ENCODE measurements at regions not wholly inside any gene's neighbourhood (a gene's known extent, or its start where the extent isn't known, plus 50 kb on each side); places are given as distances from the start of the nearest gene placed in this dataset.
"Not testable (repeated sequence)": the region's sequence is repeated elsewhere in the genome, so short reads cannot be mapped to it uniquely, and the experiment has no call there.

DNA sequence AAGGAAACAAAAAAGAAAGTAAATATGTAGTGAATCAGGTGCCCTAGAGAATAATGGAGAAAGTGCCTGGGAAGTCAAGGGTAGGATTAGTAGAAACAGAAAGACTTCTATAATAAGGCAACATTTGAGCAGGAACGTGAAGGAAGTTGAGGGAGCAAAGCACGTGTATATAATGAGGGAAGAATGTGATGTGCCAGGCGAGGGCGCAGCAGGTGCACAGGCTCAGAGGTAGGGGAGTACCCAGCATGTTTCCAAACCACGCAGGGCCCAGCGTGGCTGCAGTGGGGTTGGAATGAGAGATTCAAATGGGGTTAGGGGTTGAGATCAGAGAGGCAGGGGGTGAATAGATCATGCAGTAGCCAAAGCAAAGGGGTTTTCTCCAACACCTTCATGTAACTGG is 91.9 kb upstream of the VGLL4 start:
- intact Hi-C loops (cut with DNase I; ENCODE audit: low total_unique reads), result no loop called here
- WGBS, 5 donors, result 62 to 78% (median 70%) methylated on average over 6 of the region's 6 CpGs
- H3K9me3 ChIP-seq, result no peaks in the 10 kb centered on the region
- no peaks in the 10 kb centered on the region for H3K36me3 ChIP-seq
- no peak for TF ChIP-seq POLR2A (IDR thresholded peaks at IDR 0.05)
- TF ChIP-seq, protein P1, sequence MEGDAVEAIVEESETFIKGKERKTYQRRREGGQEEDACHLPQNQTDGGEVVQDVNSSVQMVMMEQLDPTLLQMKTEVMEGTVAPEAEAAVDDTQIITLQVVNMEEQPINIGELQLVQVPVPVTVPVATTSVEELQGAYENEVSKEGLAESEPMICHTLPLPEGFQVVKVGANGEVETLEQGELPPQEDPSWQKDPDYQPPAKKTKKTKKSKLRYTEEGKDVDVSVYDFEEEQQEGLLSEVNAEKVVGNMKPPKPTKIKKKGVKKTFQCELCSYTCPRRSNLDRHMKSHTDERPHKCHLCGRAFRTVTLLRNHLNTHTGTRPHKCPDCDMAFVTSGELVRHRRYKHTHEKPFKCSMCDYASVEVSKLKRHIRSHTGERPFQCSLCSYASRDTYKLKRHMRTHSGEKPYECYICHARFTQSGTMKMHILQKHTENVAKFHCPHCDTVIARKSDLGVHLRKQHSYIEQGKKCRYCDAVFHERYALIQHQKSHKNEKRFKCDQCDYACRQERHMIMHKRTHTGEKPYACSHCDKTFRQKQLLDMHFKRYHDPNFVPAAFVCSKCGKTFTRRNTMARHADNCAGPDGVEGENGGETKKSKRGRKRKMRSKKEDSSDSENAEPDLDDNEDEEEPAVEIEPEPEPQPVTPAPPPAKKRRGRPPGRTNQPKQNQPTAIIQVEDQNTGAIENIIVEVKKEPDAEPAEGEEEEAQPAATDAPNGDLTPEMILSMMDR (IDR thresholded peaks at IDR 0.05 in 8 of 11, conservative IDR thresholded peaks at IDR 0.05 in 3 of 11), result no peak
- TF ChIP-seq POLR2AphosphoS5 (IDR thresholded peaks at IDR 0.05), result no peak
- no peak overlapping the region for H3K27ac ChIP-seq
- DNase-seq, result no peak
- H3K4me3 ChIP-seq, result no peak overlapping the region
- no peaks in the 10 kb centered on the region for H3K4me1 ChIP-seq
- peaks cover 0 to under 1% (median 0%) of the 10 kb centered on the region in 7 donors for H3K27me3 ChIP-seq (replicated peaks in 1 of 7)

DNA sequence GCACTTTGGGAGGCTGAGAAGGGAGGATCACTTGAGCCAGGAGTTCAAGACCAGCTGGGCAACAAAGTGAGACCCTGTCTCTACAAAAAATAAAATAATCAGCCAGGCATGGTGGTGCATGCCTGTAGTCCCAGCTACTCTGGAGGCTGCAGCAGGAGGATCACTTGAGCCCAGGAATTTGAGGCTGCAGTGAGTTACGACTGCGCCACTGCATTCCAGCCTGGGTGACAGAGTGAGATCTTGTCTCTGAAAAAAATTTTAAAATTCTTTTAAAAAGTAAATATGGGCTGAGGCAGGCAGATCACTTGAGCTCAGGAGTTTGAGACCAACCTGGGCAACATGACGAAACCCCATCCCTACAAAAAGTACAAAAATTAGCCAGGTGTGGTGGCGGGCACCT is 91.4 kb upstream of the VGLL4 start:
- WGBS, 5 donors, result 90 to 96% (median 94%) methylated on average over 4 of the region's 4 CpGs
- intact Hi-C loops (cut with DNase I; ENCODE audit: low total_unique reads); H3K4me3 ChIP-seq; H3K9me3 ChIP-seq; H3K27me3 ChIP-seq (replicated peaks in 1 of 7); H3K27ac ChIP-seq; DNase-seq; H3K36me3 ChIP-seq; H3K4me1 ChIP-seq: not testable (repeated sequence)

DNA sequence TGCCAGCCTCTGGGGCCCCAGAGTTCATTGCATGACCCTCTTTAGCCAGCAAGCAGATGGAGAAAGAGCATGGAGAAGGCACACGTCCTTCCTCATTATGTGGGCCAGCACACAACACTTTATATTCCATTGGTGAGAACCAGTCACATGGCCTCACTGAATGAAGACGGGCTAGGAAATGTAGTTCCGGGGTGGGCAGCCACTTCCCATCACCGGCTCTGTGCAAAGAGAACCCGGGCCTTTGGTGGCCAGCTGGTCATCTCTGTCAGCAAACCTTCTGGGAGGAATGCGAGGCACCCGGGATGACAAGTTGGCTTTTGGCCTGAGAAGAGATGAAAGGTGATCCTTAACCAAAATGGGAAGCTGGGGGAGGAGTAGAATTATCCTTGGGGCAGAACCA is 90.2 kb upstream of the VGLL4 start:
- intact Hi-C loops (cut with DNase I; ENCODE audit: low total_unique reads), result no loop called here
- no peaks in the 10 kb centered on the region for H3K4me1 ChIP-seq

DNA sequence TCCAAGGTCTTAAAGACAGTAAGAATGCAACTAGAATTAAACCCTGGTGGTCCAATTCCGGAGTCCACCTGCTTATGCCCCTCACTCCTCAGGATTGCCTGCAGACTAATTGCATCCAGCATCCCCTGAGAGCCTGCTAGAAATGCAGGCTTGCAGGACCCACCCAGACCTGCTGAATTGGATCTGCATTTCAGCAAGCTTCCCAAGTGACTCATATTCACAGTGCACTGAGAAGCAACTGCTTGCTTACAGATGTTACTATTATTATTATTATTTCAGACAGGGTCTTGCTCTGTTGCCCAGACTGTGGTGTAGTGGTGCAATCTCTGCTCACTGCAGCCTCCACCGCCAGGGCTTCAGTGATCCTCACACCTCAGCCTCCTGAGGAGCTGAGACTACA is 83.5 kb upstream of the VGLL4 start:
- DNase-seq, result no peak
- intact Hi-C loops (cut with DNase I; ENCODE audit: low total_unique reads), result no loop called here
- Histone ChIP-seq H3K9me3 (no peaks in the 10 kb centered on the region), H3K36me3 (no peaks in the 10 kb centered on the region), H3K27ac (no peak overlapping the region), H3K27me3 (replicated peaks in 1 of 7) (peaks cover 0 to 3% (median 0%) of the 10 kb centered on the region in 7 donors), H3K4me1 (peaks cover 0 to 4% (median 0%) of the 10 kb centered on the region in 6 donors), H3K4me3 (no peak overlapping the region)
- no peak for TF ChIP-seq POLR2AphosphoS5 (IDR thresholded peaks at IDR 0.05)
- TF ChIP-seq, protein P1 (IDR thresholded peaks at IDR 0.05 in 8 of 11, conservative IDR thresholded peaks at IDR 0.05 in 3 of 11), result no peak
- TF ChIP-seq POLR2A (IDR thresholded peaks at IDR 0.05), result no peak
- WGBS, 5 donors, result 84 to 95% (median 91%) methylated on average over 2 of the region's 2 CpGs

More for the DNA sequence above, 90.2 kb upstream of the VGLL4 start:
- 88 to 92% (median 89%) methylated on average over 7 of the region's 7 CpGs for WGBS, 5 donors
- Histone ChIP-seq H3K4me3 (no peak overlapping the region), H3K27me3 (replicated peaks in 1 of 7) (peaks cover 0 to 3% (median 0%) of the 10 kb centered on the region in 7 donors), H3K9me3 (no peaks in the 10 kb centered on the region), H3K36me3 (no peaks in the 10 kb centered on the region), H3K27ac (no peak overlapping the region)
- DNase-seq, result no peak
- TF ChIP-seq, protein P1 (IDR thresholded peaks at IDR 0.05 in 8 of 11, conservative IDR thresholded peaks at IDR 0.05 in 3 of 11), result no peak
- TF ChIP-seq POLR2AphosphoS5 (IDR thresholded peaks at IDR 0.05), result no peak
- TF ChIP-seq POLR2A (IDR thresholded peaks at IDR 0.05), result no peak

DNA sequence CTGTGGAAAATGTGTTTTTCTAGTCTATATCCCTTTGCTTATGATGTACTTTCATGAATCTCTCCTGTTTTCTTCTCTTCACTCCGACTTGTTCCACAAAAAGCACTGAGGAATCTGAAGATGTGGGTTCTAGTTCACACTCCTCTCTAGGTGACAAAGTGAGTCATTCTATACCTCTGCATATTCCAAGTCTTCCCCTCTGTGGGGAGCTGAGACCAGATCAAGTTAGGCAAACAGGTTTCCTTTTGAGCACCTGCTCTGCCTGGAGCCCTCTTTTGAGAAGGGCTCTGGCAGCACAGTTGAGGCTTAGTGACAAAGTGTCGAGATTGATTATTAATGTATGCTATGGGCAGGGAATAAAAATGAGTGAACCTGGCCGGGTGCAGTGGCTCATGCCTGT is 82.4 kb upstream of the VGLL4 start:
- Histone ChIP-seq H3K27me3 (replicated peaks in 1 of 7) (peaks cover 0 to 6% (median 0%) of the 10 kb centered on the region in 7 donors), H3K4me3 (no peak overlapping the region), H3K9me3 (no peaks in the 10 kb centered on the region), H3K4me1 (peaks cover 0 to 7% (median 2%) of the 10 kb centered on the region in 6 donors), H3K27ac (no peak overlapping the region), H3K36me3 (no peaks in the 10 kb centered on the region)
- intact Hi-C loops (cut with DNase I; ENCODE audit: low total_unique reads), result no loop called here
- WGBS, 5 donors, result 82 to 94% (median 85%) methylated on average over 3 of the region's 3 CpGs
- DNase-seq, result no peak
- TF ChIP-seq POLR2AphosphoS5 (IDR thresholded peaks at IDR 0.05) (no peak), POLR2A (IDR thresholded peaks at IDR 0.05) (no peak)
- TF ChIP-seq, protein P1 (IDR thresholded peaks at IDR 0.05 in 8 of 11, conservative IDR thresholded peaks at IDR 0.05 in 3 of 11), result no peak

DNA sequence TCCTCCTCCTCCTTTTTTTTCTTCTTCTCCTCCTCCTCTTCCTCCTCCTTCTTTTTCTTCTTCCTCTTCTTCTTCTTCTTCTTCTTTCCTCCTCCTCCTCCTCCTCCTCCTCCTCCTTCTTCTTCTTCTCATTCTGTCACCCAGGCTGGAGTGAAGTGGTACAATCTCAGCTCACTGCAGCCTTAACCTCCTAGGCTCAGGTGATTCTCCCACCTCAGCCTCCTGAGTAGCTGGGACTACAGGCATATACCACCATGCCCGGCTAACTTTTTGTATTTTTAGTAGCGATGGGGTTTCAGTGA is 81.6 kb upstream of the VGLL4 start:
- H3K27ac ChIP-seq; H3K9me3 ChIP-seq; H3K36me3 ChIP-seq; DNase-seq; H3K4me3 ChIP-seq; intact Hi-C loops (cut with DNase I; ENCODE audit: low total_unique reads): not testable (repeated sequence)
- Histone ChIP-seq H3K27me3 (replicated peaks in 1 of 7) (peaks cover 0 to 12% (median 0%) of the 10 kb centered on the region in 7 donors), H3K4me1 (peaks cover 0 to 15% (median 10%) of the 10 kb centered on the region in 6 donors)
- 84 to 98% (median 93%) methylated on average over 2 of the region's 2 CpGs for WGBS, 5 donors

All from spleen (tissue), 11 donors.